ENCODE measurements at regions not wholly inside any gene's neighbourhood (a gene's known extent, or its start where the extent isn't known, plus 50 kb on each side); places are given as distances from the start of the nearest gene placed in this dataset.

GRCh38 chr1:101147381-101147780, 89.4 kb upstream of the S1PR1 start:
- Histone ChIP-seq H3K9me3 (no peaks in the 10 kb centered on the region), H3K36me3 (no peaks in the 10 kb centered on the region), H3K4me1 (no peaks in the 10 kb centered on the region), H3K4me3 (no peak overlapping the region), H3K27me3 (no peaks in the 10 kb centered on the region), H3K27ac (no peak overlapping the region)
- TF ChIP-seq POLR2AphosphoS5 (IDR thresholded peaks at IDR 0.05; ENCODE audit: insufficient read depth in 1 of 2, low read depth in 1 of 2) (no peak), POLR2A (IDR thresholded peaks at IDR 0.05) (no peak), CTCF (IDR thresholded peaks at IDR 0.05) (no peak)
- no peak for DNase-seq (ENCODE audit: extremely low spot score in 2 of 2)
- intact Hi-C loops (cut with DNase I), result no loop called here

GRCh38 chr1:101145449-101145820, 91.4 kb upstream of the S1PR1 start:
- Histone ChIP-seq H3K27ac (no peak overlapping the region), H3K4me3 (no peak overlapping the region), H3K36me3 (no peaks in the 10 kb centered on the region), H3K4me1 (no peaks in the 10 kb centered on the region), H3K27me3 (no peaks in the 10 kb centered on the region), H3K9me3 (no peaks in the 10 kb centered on the region)
- TF ChIP-seq POLR2A (IDR thresholded peaks at IDR 0.05), result no peak
- TF ChIP-seq CTCF (IDR thresholded peaks at IDR 0.05), result no peak
- no peak for TF ChIP-seq POLR2AphosphoS5 (IDR thresholded peaks at IDR 0.05; ENCODE audit: insufficient read depth in 1 of 2, low read depth in 1 of 2)
- intact Hi-C loops (cut with DNase I), result no loop called here
- no peak for DNase-seq (ENCODE audit: extremely low spot score in 2 of 2)

GRCh38 chr1:101144671-101145448, 92.0 kb upstream of the S1PR1 start:
- DNase-seq (ENCODE audit: extremely low spot score in 2 of 2), result no peak
- no peak overlapping the region for H3K4me3 ChIP-seq
- H3K27ac ChIP-seq, result no peak overlapping the region
- H3K36me3 ChIP-seq, result no peaks in the 10 kb centered on the region
- no peaks in the 10 kb centered on the region for H3K27me3 ChIP-seq
- TF ChIP-seq POLR2A (IDR thresholded peaks at IDR 0.05) (no peak), CTCF (IDR thresholded peaks at IDR 0.05) (no peak), POLR2AphosphoS5 (IDR thresholded peaks at IDR 0.05; ENCODE audit: insufficient read depth in 1 of 2, low read depth in 1 of 2) (no peak)
- intact Hi-C loops (cut with DNase I), result no loop called here
- no peaks in the 10 kb centered on the region for H3K9me3 ChIP-seq
- H3K4me1 ChIP-seq, result no peaks in the 10 kb centered on the region

GRCh38 chr1:101142244-101142643, 94.6 kb upstream of the S1PR1 start:
- Histone ChIP-seq H3K27me3 (no peaks in the 10 kb centered on the region), H3K9me3 (no peaks in the 10 kb centered on the region), H3K27ac (no peak overlapping the region), H3K4me3 (no peak overlapping the region), H3K36me3 (no peaks in the 10 kb centered on the region), H3K4me1 (no peaks in the 10 kb centered on the region)
- intact Hi-C loops (cut with DNase I), result no loop called here
- DNase-seq (ENCODE audit: extremely low spot score in 2 of 2), result no peak
- TF ChIP-seq POLR2A (IDR thresholded peaks at IDR 0.05) (no peak), CTCF (IDR thresholded peaks at IDR 0.05) (no peak), POLR2AphosphoS5 (IDR thresholded peaks at IDR 0.05; ENCODE audit: insufficient read depth in 1 of 2, low read depth in 1 of 2) (no peak)

GRCh38 chr1:101141376-101141775, 95.4 kb upstream of the S1PR1 start:
- no peak for DNase-seq (ENCODE audit: extremely low spot score in 2 of 2)
- Histone ChIP-seq H3K27me3 (no peaks in the 10 kb centered on the region), H3K4me1 (no peaks in the 10 kb centered on the region), H3K4me3 (no peak overlapping the region), H3K36me3 (no peaks in the 10 kb centered on the region), H3K27ac (no peak overlapping the region), H3K9me3 (no peaks in the 10 kb centered on the region)
- intact Hi-C loops (cut with DNase I), result no loop called here
- TF ChIP-seq POLR2A (IDR thresholded peaks at IDR 0.05) (no peak), CTCF (IDR thresholded peaks at IDR 0.05) (no peak), POLR2AphosphoS5 (IDR thresholded peaks at IDR 0.05; ENCODE audit: insufficient read depth in 1 of 2, low read depth in 1 of 2) (no peak)

Data from vagina (tissue), 2 donors.